ENCODE measurements at regions not wholly inside any gene's neighbourhood (a gene's known extent, or its start where the extent isn't known, plus 50 kb on each side); places are given as distances from the start of the nearest gene placed in this dataset.

- Histone ChIP-seq H3K79me2 (ENCODE audit: insufficient read depth, low read length) (no peaks in the 10 kb centered on the region), H3K36me3 (ENCODE audit: insufficient read depth, low read length) (no peaks in the 10 kb centered on the region), H3K4me1 (ENCODE audit: insufficient read depth, low read length, severe bottlenecking) (no peaks in the 10 kb centered on the region), H4K20me1 (ENCODE audit: insufficient read depth, low read length) (no peaks in the 10 kb centered on the region), H3F3A (ENCODE audit: insufficient read depth, low read length) (no peaks in the 10 kb centered on the region), H3K9me3 (ENCODE audit: low read length) (no peaks in the 10 kb centered on the region), H3K9me2 (ENCODE audit: low read depth, low read length) (no peaks in the 10 kb centered on the region), H3K4me3 (ENCODE audit: low read depth, low read length, poor library complexity, severe bottlenecking) (no peak overlapping the region), H3K27ac (ENCODE audit: low read depth, low read length, poor library complexity, severe bottlenecking) (no peak overlapping the region), H3K4me2 (ENCODE audit: low read length) (no peak overlapping the region), H3K9ac (ENCODE audit: low read length) (no peak overlapping the region), H2AFZ (ENCODE audit: low read length) (no peak overlapping the region), H3K27me3 (ENCODE audit: insufficient read depth, low read length) (no peaks in the 10 kb centered on the region)
- TF ChIP-seq CTCF (IDR thresholded peaks at IDR 0.05; ENCODE audit: low read length): no peak
- no peak for TF ChIP-seq EZH2 (IDR thresholded peaks at IDR 0.05; ENCODE audit: borderline replicate concordance, low read length)
Measured at GRCh38 chr18:55738483-55739114, 150.6 kb upstream of the TCF4 start.

- H3K27me3 ChIP-seq (ENCODE audit: insufficient read depth, low read length): no peaks in the 10 kb centered on the region; the same call in 1 of the 2 replicates
- no peak overlapping the region for H3K4me2 ChIP-seq (ENCODE audit: low read length)
- H3F3A ChIP-seq (ENCODE audit: insufficient read depth, low read length): no peaks in the 10 kb centered on the region
- no peak overlapping the region for H2AFZ ChIP-seq (ENCODE audit: low read length)
- H3K36me3 ChIP-seq (ENCODE audit: insufficient read depth, low read length): no peaks in the 10 kb centered on the region
- H3K9ac ChIP-seq (ENCODE audit: low read length): no peak overlapping the region
- TF ChIP-seq EZH2 (IDR thresholded peaks at IDR 0.05; ENCODE audit: borderline replicate concordance, low read length) (no peak), CTCF (IDR thresholded peaks at IDR 0.05; ENCODE audit: low read length) (no peak)
- no peaks in the 10 kb centered on the region for H3K9me3 ChIP-seq (ENCODE audit: low read length)
- no peaks in the 10 kb centered on the region for H3K4me1 ChIP-seq (ENCODE audit: insufficient read depth, low read length, severe bottlenecking)
- no peaks in the 10 kb centered on the region for H4K20me1 ChIP-seq (ENCODE audit: insufficient read depth, low read length)
- no peak overlapping the region for H3K27ac ChIP-seq (ENCODE audit: low read depth, low read length, poor library complexity, severe bottlenecking)
- no peaks in the 10 kb centered on the region for H3K79me2 ChIP-seq (ENCODE audit: insufficient read depth, low read length)
- no peak overlapping the region for H3K4me3 ChIP-seq (ENCODE audit: low read depth, low read length, poor library complexity, severe bottlenecking)
- no peaks in the 10 kb centered on the region for H3K9me2 ChIP-seq (ENCODE audit: low read depth, low read length)
Measured at GRCh38 chr18:55737781-55738468, 149.9 kb upstream of the TCF4 start.

- no peaks in the 10 kb centered on the region for H3K4me1 ChIP-seq (ENCODE audit: insufficient read depth, low read length, severe bottlenecking)
- H3K9me3 ChIP-seq (ENCODE audit: low read length): no peaks in the 10 kb centered on the region
- no peaks in the 10 kb centered on the region for H3F3A ChIP-seq (ENCODE audit: insufficient read depth, low read length)
- H3K4me2 ChIP-seq (ENCODE audit: low read length): no peak overlapping the region
- H4K20me1 ChIP-seq (ENCODE audit: insufficient read depth, low read length): no peaks in the 10 kb centered on the region
- H3K79me2 ChIP-seq (ENCODE audit: insufficient read depth, low read length): no peaks in the 10 kb centered on the region
- no peaks in the 10 kb centered on the region for H3K36me3 ChIP-seq (ENCODE audit: insufficient read depth, low read length)
- TF ChIP-seq EZH2 (IDR thresholded peaks at IDR 0.05; ENCODE audit: borderline replicate concordance, low read length) (no peak), CTCF (IDR thresholded peaks at IDR 0.05; ENCODE audit: low read length) (no peak)
- no peak overlapping the region for H3K9ac ChIP-seq (ENCODE audit: low read length)
- no peak overlapping the region for H3K27ac ChIP-seq (ENCODE audit: low read depth, low read length, poor library complexity, severe bottlenecking)
- H3K4me3 ChIP-seq (ENCODE audit: low read depth, low read length, poor library complexity, severe bottlenecking): no peak overlapping the region
- no peaks in the 10 kb centered on the region; the same call in 1 of the 2 replicates for H3K27me3 ChIP-seq (ENCODE audit: insufficient read depth, low read length)
- no peaks in the 10 kb centered on the region for H3K9me2 ChIP-seq (ENCODE audit: low read depth, low read length)
- H2AFZ ChIP-seq (ENCODE audit: low read length): no peak overlapping the region
Measured at GRCh38 chr18:55737266-55737665, 149.3 kb upstream of the TCF4 start.

Measured in OCI-LY1 (cell line).